H1 (cell line): ENCODE measurements at regions not wholly inside any gene's neighbourhood (a gene's known extent, or its start where the extent isn't known, plus 50 kb on each side); places are given as distances from the start of the nearest gene placed in this dataset.

Experiments
- CTCF ChIA-PET: fragments of 300-600 bp; sonication (Branson Sonifier 250); formaldehyde crosslinking; loops from one replicate; lab custom pipeline; 2021; ENCODE audit not compliant: partially characterized antibody; lab: Charles Lee
- POLR2A ChIA-PET: fragments of 300-600 bp; sonication (Branson Sonifier 250); formaldehyde crosslinking; loops from one replicate; lab custom pipeline; 2021; ENCODE audit warnings: inconsistent platforms; ENCODE audit not compliant: partially characterized antibody; lab: Charles Lee
- DNase-seq, 2 experiments: peaks; one replicate each; pipeline versions ENCODE4 v3.0.0 to v3.0.0-alpha.2; 2010 to 2022; ENCODE audit warnings: low spot score in 2 of 2, low read depth in 1 of 2, mixed read lengths in 1 of 2
- FAIRE-seq: peaks from 2 replicates; lab custom pipeline; 2011; peaks lifted over from hg19 to GRCh38; lab: Jason Lieb, UNC
- H2AFZ ChIP-seq: 2 replicates; pipeline ENCODE4 v1.8.1; 2012; ENCODE audit warnings: low read length, inconsistent platforms
- H2AK5ac ChIP-seq: 2 replicates; pipeline ENCODE4 v1.6.1; 2013; ENCODE audit warnings: low read depth, low read length
- H2BK120ac ChIP-seq: replicated peaks from 2 replicates; pipeline ENCODE3; 2013; ENCODE audit warnings: low read depth, low read length, inconsistent platforms
- H2BK12ac ChIP-seq: 2 replicates; pipeline ENCODE4 v1.6.1; 2013; ENCODE audit warnings: low read depth, low read length
- H2BK15ac ChIP-seq: 2 replicates; pipeline ENCODE4 v1.6.1; 2013; ENCODE audit warnings: low read length
- H2BK20ac ChIP-seq: 2 replicates; pipeline ENCODE4 v1.6.1; 2013; ENCODE audit warnings: low read length
- H2BK5ac ChIP-seq: 2 replicates; pipeline ENCODE4 v1.6.1; 2013; ENCODE audit warnings: low read depth, low read length
- H3K14ac ChIP-seq: 2 replicates; pipeline ENCODE4 v1.6.1; 2013; ENCODE audit warnings: inconsistent platforms; ENCODE audit not compliant: insufficient read length
- H3K18ac ChIP-seq: 2 replicates; pipeline ENCODE4 v1.6.1; 2013; ENCODE audit warnings: low read length; ENCODE audit errors: extremely low read depth
- H3K23ac ChIP-seq: 2 replicates; pipeline ENCODE4 v1.6.1; 2013; ENCODE audit warnings: inconsistent platforms; ENCODE audit not compliant: insufficient read length
- H3K23me2 ChIP-seq: 2 replicates; pipeline ENCODE4 v1.6.1; 2013; ENCODE audit warnings: low read depth, low read length
- H3K27ac ChIP-seq: 2 replicates; pipeline ENCODE4 v1.6.1; 2011; ENCODE audit warnings: low read depth, low read length, inconsistent platforms
- H3K27me3 ChIP-seq, 4 experiments: replicated peaks in 1 of 4; 1 replicate in 1 of 4; 2 replicates in 3 of 4; pipeline versions ENCODE4 v1.6.1 to v1.8.1; 2011 to 2013; ENCODE audit warnings: low read length in 3 of 4, mild to moderate bottlenecking in 3 of 4, inconsistent platforms in 2 of 4, mixed read lengths in 2 of 4, moderate library complexity in 1 of 4; ENCODE audit not compliant: control insufficient read depth in 3 of 4, insufficient read depth in 3 of 4; ENCODE audit errors: extremely low read depth in 1 of 4
- H3K36me3 ChIP-seq, 4 experiments: 2 replicates each; pipeline versions ENCODE4 v1.6.1 to v1.8.1; 2011 to 2013; ENCODE audit warnings: mild to moderate bottlenecking in 4 of 4, low read length in 3 of 4, moderate library complexity in 2 of 4, control low read depth in 1 of 4, inconsistent platforms in 1 of 4; ENCODE audit not compliant: insufficient read depth in 4 of 4, control insufficient read depth in 2 of 4
- H3K4ac ChIP-seq: replicated peaks from 2 replicates; pipeline ENCODE3; 2013; ENCODE audit warnings: low read length, low read depth, mixed read lengths, inconsistent platforms; ENCODE audit not compliant: insufficient read length
- H3K4me1 ChIP-seq, 4 experiments: replicated peaks in 1 of 4; 1 replicate in 1 of 4; 2 replicates in 3 of 4; pipeline versions ENCODE4 v1.6.1 to v1.8.1; 2011 to 2013; ENCODE audit warnings: low read length in 3 of 4, inconsistent platforms in 2 of 4, mixed read lengths in 1 of 4; ENCODE audit not compliant: insufficient read depth in 4 of 4, control insufficient read depth in 3 of 4
- H3K4me2 ChIP-seq, 2 experiments: 2 replicates each; pipeline versions ENCODE4 v1.6.1 to v1.8.1; 2011 to 2013; ENCODE audit warnings: low read depth in 2 of 2, low read length in 2 of 2, control low read depth in 1 of 2, inconsistent platforms in 1 of 2, mild to moderate bottlenecking in 1 of 2; ENCODE audit not compliant: insufficient read depth in 1 of 2
- H3K4me3 ChIP-seq, 4 experiments: fragments of 200-600, 300-600 bp in 1 of 4; sonication (generic), shearing (Covaris generic), sonication (Bioruptor Twin) in 1 of 4; 2 replicates each; pipeline versions ENCODE4 v1.5.1 to v1.8.1; 2011 to 2016; ENCODE audit warnings: low read length in 4 of 4, low read depth in 3 of 4, control low read depth in 2 of 4, inconsistent platforms in 2 of 4, mild to moderate bottlenecking in 2 of 4, mixed read lengths in 1 of 4, moderate library complexity in 1 of 4; ENCODE audit not compliant: insufficient read depth in 2 of 4; ENCODE audit errors: extremely low read depth in 1 of 4
- H3K56ac ChIP-seq: replicated peaks from 2 replicates; pipeline ENCODE3; 2013; ENCODE audit warnings: low read depth, mild to moderate bottlenecking, mixed read lengths, low read length, inconsistent platforms; ENCODE audit not compliant: insufficient read length
- H3K79me1 ChIP-seq: 2 replicates; pipeline ENCODE4 v1.6.1; 2013; ENCODE audit warnings: low read depth, low read length, control low read depth
- H3K79me2 ChIP-seq, 2 experiments: 2 replicates each; pipeline versions ENCODE4 v1.6.1 to v1.8.1; 2012 to 2013; ENCODE audit warnings: low read length in 2 of 2, mild to moderate bottlenecking in 2 of 2, inconsistent platforms in 1 of 2; ENCODE audit not compliant: insufficient read depth in 2 of 2, control insufficient read depth in 1 of 2
- H3K9ac ChIP-seq, 4 experiments: replicated peaks in 1 of 4; 1 replicate in 1 of 4; 2 replicates in 3 of 4; pipeline versions ENCODE4 v1.6.1 to v1.8.1; 2011 to 2013; ENCODE audit warnings: low read depth in 3 of 4, low read length in 3 of 4, control low read depth in 2 of 4, mild to moderate bottlenecking in 2 of 4, moderate library complexity in 2 of 4, inconsistent platforms in 1 of 4; ENCODE audit errors: extremely low read depth in 1 of 4
- H3K9me3 ChIP-seq, 2 experiments: 2 replicates each; pipeline versions ENCODE4 v1.6.1 to v1.8.1; 2012 to 2013; ENCODE audit warnings: mild to moderate bottlenecking in 2 of 2, moderate library complexity in 2 of 2, control low read depth in 1 of 2, inconsistent platforms in 1 of 2, low read depth in 1 of 2, low read length in 1 of 2, mixed read lengths in 1 of 2; ENCODE audit not compliant: insufficient read depth in 2 of 2
- H4K20me1 ChIP-seq, 2 experiments: replicated peaks in 1 of 2; 2 replicates each; pipeline versions ENCODE3 to v1.8.1; 2011 to 2013; ENCODE audit warnings: inconsistent platforms in 2 of 2, low read length in 2 of 2, mild to moderate bottlenecking in 1 of 2; ENCODE audit not compliant: insufficient read depth in 2 of 2, control insufficient read depth in 1 of 2
- H4K5ac ChIP-seq: 2 replicates; pipeline ENCODE4 v1.6.1; 2013; ENCODE audit warnings: low read length, low read depth, mixed read lengths, inconsistent platforms; ENCODE audit not compliant: insufficient read length
- H4K8ac ChIP-seq: 2 replicates; pipeline ENCODE4 v1.8.0; 2013; ENCODE audit warnings: mild to moderate bottlenecking, moderate library complexity, low read length, inconsistent platforms; ENCODE audit not compliant: insufficient read depth; ENCODE audit errors: extremely low read depth
- H4K91ac ChIP-seq: replicated peaks from 2 replicates; pipeline ENCODE3; 2013; ENCODE audit warnings: low read length, mixed read lengths, inconsistent platforms; ENCODE audit not compliant: insufficient read length
- ASH2L ChIP-seq: fragments of 200-600, 300-600 bp; sonication (generic); IDR thresholded peaks from one replicate; pipeline ENCODE4 v1.7.1; 2017; ENCODE audit warnings: low read length
- ATF2 ChIP-seq: IDR thresholded peaks from 2 replicates; pipeline ENCODE4 v1.6.1; 2012; ENCODE audit warnings: low read length, inconsistent platforms
- BCL11A ChIP-seq, 2 experiments: IDR thresholded peaks; one replicate each; pipeline ENCODE4 v1.6.1; 2011; ENCODE audit warnings: low read depth in 2 of 2, low read length in 2 of 2, mild to moderate bottlenecking in 2 of 2
- E2F6 ChIP-seq: IDR thresholded peaks from 2 replicates; pipeline ENCODE4 v1.6.1; 2012; ENCODE audit warnings: inconsistent platforms
- EGR1 ChIP-seq: IDR thresholded peaks from 2 replicates; pipeline ENCODE4 v1.6.1; 2011; ENCODE audit warnings: low read depth, low read length, borderline replicate concordance
- KDM5A ChIP-seq: fragments of 200-600 bp; IDR thresholded peaks from 2 replicates; pipeline ENCODE4 v1.7.1; 2012; ENCODE audit warnings: mild to moderate bottlenecking, low read length, inconsistent platforms, mixed read lengths
- MAFK ChIP-seq: IDR thresholded peaks from 2 replicates; pipeline ENCODE4 v1.6.1; 2012; ENCODE audit warnings: low read depth, mild to moderate bottlenecking, improper control_type of control experiment, low read length
- MAX ChIP-seq: IDR thresholded peaks from 2 replicates; pipeline ENCODE4 v1.6.1; 2012; ENCODE audit warnings: inconsistent platforms
- NRF1 ChIP-seq: IDR thresholded peaks from 2 replicates; pipeline ENCODE4 v1.6.1; 2011; ENCODE audit warnings: mild to moderate bottlenecking, low read depth, low read length, improper control_type of control experiment
- RNF2 ChIP-seq: fragments of 200-900, 300-1000 bp; sonication (generic); IDR thresholded peaks from 2 replicates; pipeline ENCODE4 v1.7.1; 2016; ENCODE audit warnings: borderline replicate concordance, low read depth, mild to moderate bottlenecking, antibody characterized with exemption, low read length; ENCODE audit not compliant: poor library complexity, severe bottlenecking; ENCODE audit errors: missing control alignments
- TAF1 ChIP-seq: IDR thresholded peaks from 2 replicates; pipeline ENCODE4 v1.6.1; 2011; ENCODE audit warnings: mild to moderate bottlenecking, low read depth, low read length
- TAF7 ChIP-seq: optimal IDR thresholded peaks from 2 replicates; pipeline ENCODE3; 2011; ENCODE audit warnings: low read depth, mild to moderate bottlenecking, inconsistent platforms, low read length, moderate library complexity, borderline replicate concordance
- YY1 ChIP-seq: IDR thresholded peaks from 2 replicates; pipeline ENCODE4 v1.6.1; 2011; ENCODE audit warnings: low read depth, mild to moderate bottlenecking, low read length
- WGBS, 2 experiments: shearing (Covaris generic) in 1 of 2; methylation state at CpG; one replicate each; pipeline versions ENCODE4 v1.1.6 to v1.1.7; 2013 to 2015; ENCODE audit warnings: low lambda C conversion rate in 2 of 2, mixed read lengths in 2 of 2, inconsistent platforms in 1 of 2, low coverage in 1 of 2, missing lambda C conversion rate in 1 of 2; ENCODE audit not compliant: insufficient replicate concordance in 2 of 2, insufficient coverage in 1 of 2, insufficient read length in 1 of 2; ENCODE audit errors: extremely low coverage in 1 of 2, missing lambda C conversion rate in 1 of 2; 5-methylcytosine and 5-hydroxymethylcytosine counted together

- no peak overlapping the region for H2BK120ac ChIP-seq
- CTCF ChIA-PET, result no interaction called here
- H2AFZ ChIP-seq, result no peak overlapping the region
- H3K79me2 ChIP-seq, result no peaks in the 10 kb centered on the region
- H3K23me2 ChIP-seq, result no peaks in the 10 kb centered on the region
- no peaks in the 10 kb centered on the region for H3K79me1 ChIP-seq
- H2BK20ac ChIP-seq, result no peak overlapping the region
- no peak overlapping the region for H3K14ac ChIP-seq
- H4K8ac ChIP-seq, result no peak overlapping the region
- H3K27me3 ChIP-seq, result no peaks in the 10 kb centered on the region
- no peak overlapping the region for H3K27ac ChIP-seq
- H2BK15ac ChIP-seq, result no peak overlapping the region
- no peak overlapping the region for H2BK12ac ChIP-seq
- no peak overlapping the region for H4K5ac ChIP-seq
- H3K9ac ChIP-seq, result no peak overlapping the region
- H2AK5ac ChIP-seq, result no peak overlapping the region
- no peak overlapping the region for H3K4ac ChIP-seq
- no peak overlapping the region for H3K18ac ChIP-seq
- H3K56ac ChIP-seq, result no peak overlapping the region
- H3K23ac ChIP-seq, result no peak overlapping the region
- no peak overlapping the region for H4K91ac ChIP-seq
- H3K4me1 ChIP-seq, result no peaks in the 10 kb centered on the region
- POLR2A ChIA-PET, result no interaction called here
- no peak for DNase-seq
- no peaks in the 10 kb centered on the region for H3K36me3 ChIP-seq
- H3K4me2 ChIP-seq, result no peak overlapping the region
- 99% methylated on average over 7 of the region's 7 CpGs; no CpG with 5 or more reads in 1 of the 2 experiments for WGBS, 2 experiments
- H4K20me1 ChIP-seq, result no peaks in the 10 kb centered on the region
- FAIRE-seq, result no peak
- H3K9me3 ChIP-seq, result peaks cover 68 to 93% of the 10 kb centered on the region in 2 experiments
- no peak overlapping the region for H3K4me3 ChIP-seq
- no peak overlapping the region for H2BK5ac ChIP-seq
- TF ChIP-seq YY1 (no peak), KDM5A (no peak), RNF2 (no peak), TAF7 (no peak), BCL11A (IDR thresholded peaks at IDR 0.05; ENCODE audit: low read depth in 2 of 2, low read length in 2 of 2) (no peak), E2F6 (no peak), ATF2 (no peak), MAFK (no peak), NRF1 (no peak), TAF1 (no peak), ASH2L (no peak), EGR1 (no peak), MAX (no peak)
Observed at GRCh38 chr22:47376322-47376700, 613.9 kb downstream of the TBC1D22A start.
